ENCODE measurements at regions not wholly inside any gene's neighbourhood (a gene's known extent, or its start where the extent isn't known, plus 50 kb on each side); places are given as distances from the start of the nearest gene placed in this dataset.

DNA sequence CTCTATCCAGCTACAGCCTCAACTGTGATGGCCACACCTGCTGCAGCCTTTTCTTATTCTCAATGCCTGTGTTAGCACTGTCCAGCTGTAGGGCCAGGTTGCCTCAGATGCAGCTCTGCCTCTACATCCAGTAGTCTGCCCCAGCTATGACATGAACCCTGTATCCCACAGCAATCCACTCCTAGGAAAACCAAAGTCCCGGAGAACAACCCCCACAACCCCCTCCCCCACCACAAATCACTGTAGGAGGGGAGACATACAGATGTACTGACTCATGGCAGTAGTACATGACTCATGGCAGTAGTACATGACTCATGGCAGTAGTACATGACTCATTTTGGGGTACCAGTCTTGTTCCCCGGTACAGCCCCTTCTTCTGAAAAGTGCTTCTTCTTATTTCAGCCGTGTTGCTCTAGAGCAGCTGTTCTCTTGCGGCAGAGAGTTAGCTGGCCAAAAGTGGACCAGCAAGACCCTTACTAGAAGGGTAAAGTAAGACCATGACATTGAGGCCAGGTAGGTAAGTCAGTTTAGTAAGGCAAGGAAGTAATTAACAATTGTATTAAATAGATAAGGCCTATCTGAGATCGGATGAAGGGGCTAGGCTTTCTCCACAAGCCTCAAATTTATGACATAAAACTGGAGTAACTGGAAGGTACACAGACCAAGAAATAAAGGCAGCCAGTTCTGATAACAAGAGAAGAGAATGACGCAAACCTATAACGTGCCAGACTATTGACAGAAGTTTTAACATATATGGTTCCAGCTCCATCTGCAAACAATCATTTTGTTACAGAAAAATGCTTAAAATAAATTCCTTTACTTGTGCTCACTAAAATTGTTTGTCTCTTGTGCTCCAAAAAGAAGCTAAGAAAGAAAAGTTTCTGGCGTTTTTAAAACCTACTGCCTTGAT is 221.4 kb downstream of the TACR3 start:
- TF ChIP-seq, protein P1, sequence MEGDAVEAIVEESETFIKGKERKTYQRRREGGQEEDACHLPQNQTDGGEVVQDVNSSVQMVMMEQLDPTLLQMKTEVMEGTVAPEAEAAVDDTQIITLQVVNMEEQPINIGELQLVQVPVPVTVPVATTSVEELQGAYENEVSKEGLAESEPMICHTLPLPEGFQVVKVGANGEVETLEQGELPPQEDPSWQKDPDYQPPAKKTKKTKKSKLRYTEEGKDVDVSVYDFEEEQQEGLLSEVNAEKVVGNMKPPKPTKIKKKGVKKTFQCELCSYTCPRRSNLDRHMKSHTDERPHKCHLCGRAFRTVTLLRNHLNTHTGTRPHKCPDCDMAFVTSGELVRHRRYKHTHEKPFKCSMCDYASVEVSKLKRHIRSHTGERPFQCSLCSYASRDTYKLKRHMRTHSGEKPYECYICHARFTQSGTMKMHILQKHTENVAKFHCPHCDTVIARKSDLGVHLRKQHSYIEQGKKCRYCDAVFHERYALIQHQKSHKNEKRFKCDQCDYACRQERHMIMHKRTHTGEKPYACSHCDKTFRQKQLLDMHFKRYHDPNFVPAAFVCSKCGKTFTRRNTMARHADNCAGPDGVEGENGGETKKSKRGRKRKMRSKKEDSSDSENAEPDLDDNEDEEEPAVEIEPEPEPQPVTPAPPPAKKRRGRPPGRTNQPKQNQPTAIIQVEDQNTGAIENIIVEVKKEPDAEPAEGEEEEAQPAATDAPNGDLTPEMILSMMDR (IDR thresholded peaks at IDR 0.05), result no peak
- TF ChIP-seq POLR2AphosphoS5 (IDR thresholded peaks at IDR 0.05) (no peak), EP300 (IDR thresholded peaks at IDR 0.05) (no peak)

Measured in gastroesophageal sphincter (tissue), 3 donors.